AG04449 (cell line): ENCODE measurements at regions not wholly inside any gene's neighbourhood (a gene's known extent, or its start where the extent isn't known, plus 50 kb on each side); places are given as distances from the start of the nearest gene placed in this dataset.
"Not testable (repeated sequence)": the region's sequence is repeated elsewhere in the genome, so short reads cannot be mapped to it uniquely, and the experiment has no call there.

Source experiments
- CTCF ChIA-PET: fragments of 350-600 bp; formaldehyde crosslinking; extraction: SDS; loops from one replicate; lab custom pipeline; 2021; ENCODE audit warnings: antibody characterized with exemption; lab: Yijun Ruan, JAX
- POLR2A ChIA-PET: fragments of 400-600, 350-600 bp; formaldehyde crosslinking; extraction: SDS; loops from one replicate; lab custom pipeline; 2020; ENCODE audit warnings: antibody characterized with exemption, inconsistent platforms; lab: Yijun Ruan, JAX
- DNase-seq: peaks from one replicate; pipeline ENCODE4 v3.0.0-alpha.2; 2010; ENCODE audit warnings: low read depth, low spot score
- H3K4me3 ChIP-seq: 2 replicates; pipeline ENCODE4 v1.5.1; 2011; ENCODE audit warnings: low read depth, mild to moderate bottlenecking, control low read depth, low read length
- CTCF ChIP-seq: IDR thresholded peaks from one replicate; pipeline ENCODE4 v1.5.1; 2011; ENCODE audit warnings: mild to moderate bottlenecking, moderate library complexity, low read length, control low read depth, inconsistent platforms; ENCODE audit not compliant: insufficient read depth; ENCODE audit errors: missing control alignments

- no peak overlapping the region for H3K4me3 ChIP-seq
- DNase-seq = no peak
- CTCF ChIA-PET = interaction anchor here (1.9 kb wide), 1 partner anchor 11 kb away, joined by 4 read pairs; no protein-coding TSS in a partner anchor
- POLR2A ChIA-PET = no interaction called here
- no peak for TF ChIP-seq CTCF
Observed at GRCh38 chr1:30462166-30462565, 261.2 kb downstream of the MATN1 start.

DNA sequence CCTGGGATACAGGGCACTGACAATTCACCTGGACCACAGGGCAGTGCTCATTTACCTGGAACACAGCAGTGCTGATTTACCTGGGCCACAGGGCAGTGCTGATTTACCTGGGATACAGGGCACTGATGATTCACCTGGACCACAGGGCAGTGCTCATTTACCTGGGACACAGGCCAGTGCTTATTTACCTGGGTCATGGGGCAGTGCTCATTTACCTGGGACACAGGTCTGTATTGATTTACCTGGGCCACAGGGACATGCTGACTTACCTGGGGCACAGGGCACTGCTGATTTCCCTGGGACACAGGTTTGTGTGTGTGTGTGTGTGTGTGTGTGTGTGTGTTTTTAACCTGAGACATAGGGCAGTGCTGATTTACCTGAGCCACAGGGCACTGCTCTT is 261.7 kb downstream of the MATN1 start:
- POLR2A ChIA-PET = no interaction called here
- CTCF ChIA-PET = interaction anchor here (1.9 kb wide), 1 partner anchor 11 kb away, joined by 4 read pairs; no protein-coding TSS in a partner anchor
- no peak for DNase-seq
- H3K4me3 ChIP-seq = no peak overlapping the region
- TF ChIP-seq CTCF = no peak

- CTCF ChIA-PET = no interaction called here
- no peak overlapping the region for H3K4me3 ChIP-seq
- no peak for TF ChIP-seq CTCF
- DNase-seq = no peak
- POLR2A ChIA-PET = no interaction called here
Observed at GRCh38 chr1:30460661-30461060, 262.7 kb downstream of the MATN1 start.

DNA sequence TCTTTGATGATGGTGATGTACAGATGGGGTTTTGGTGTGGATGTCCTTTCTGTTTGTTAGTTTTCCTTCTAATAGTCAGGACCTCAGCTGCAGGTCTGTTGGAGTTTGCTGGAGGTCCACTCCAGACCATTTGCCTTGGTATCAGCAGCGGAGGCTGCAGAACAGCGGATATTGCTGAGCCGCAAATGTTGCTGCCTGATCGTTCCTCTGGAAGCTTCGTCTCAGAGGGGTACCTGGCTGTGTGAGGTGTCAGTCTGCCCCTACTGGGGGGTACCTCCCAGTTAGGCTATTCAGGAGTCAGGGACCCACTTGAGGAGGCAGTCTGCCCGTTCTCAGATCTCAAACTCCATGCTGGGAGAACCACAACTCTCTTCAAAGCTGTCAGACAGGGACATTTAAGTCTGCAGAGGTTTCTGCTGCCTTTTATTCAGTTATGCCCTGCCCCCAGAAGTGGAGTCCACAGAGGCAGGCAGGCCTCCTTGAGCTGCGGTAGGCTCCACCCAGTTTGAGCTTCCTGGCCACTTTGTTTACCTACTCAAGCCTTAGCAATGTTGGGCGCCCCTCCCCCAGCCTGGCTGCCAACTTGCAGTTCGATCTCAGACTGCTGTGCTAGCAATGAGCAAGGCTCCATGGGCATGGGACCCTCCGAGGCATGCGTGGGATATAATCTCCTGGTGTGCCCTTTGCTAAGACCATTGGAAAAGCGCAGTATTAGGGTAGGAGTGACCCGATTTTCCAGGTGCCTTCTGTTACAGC is 264.5 kb downstream of the MATN1 start:
- DNase-seq, H3K4me3 ChIP-seq, POLR2A ChIA-PET, CTCF ChIA-PET: not testable (repeated sequence)

DNA sequence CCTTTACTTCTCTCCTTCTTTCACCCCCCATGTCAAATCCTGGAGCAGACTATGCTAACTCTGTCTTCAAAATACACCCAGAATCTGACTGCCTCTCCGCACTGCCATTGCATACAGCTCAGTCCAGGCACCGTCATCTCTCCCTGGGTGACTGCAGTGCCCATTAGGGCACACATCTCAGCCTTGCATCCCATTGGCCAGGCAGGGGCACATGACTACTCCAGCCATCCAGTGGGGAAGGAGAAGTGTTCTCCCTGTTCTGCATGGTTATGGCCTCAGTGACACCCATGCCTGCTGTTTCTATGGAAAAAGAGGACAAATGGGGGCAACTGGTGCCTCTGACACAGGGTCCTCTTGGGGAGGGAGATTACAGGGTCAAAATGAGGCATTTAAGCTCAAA is 270.5 kb downstream of the MATN1 start:
- no peak for TF ChIP-seq CTCF
- H3K4me3 ChIP-seq = no peak overlapping the region
- CTCF ChIA-PET = no interaction called here

DNA sequence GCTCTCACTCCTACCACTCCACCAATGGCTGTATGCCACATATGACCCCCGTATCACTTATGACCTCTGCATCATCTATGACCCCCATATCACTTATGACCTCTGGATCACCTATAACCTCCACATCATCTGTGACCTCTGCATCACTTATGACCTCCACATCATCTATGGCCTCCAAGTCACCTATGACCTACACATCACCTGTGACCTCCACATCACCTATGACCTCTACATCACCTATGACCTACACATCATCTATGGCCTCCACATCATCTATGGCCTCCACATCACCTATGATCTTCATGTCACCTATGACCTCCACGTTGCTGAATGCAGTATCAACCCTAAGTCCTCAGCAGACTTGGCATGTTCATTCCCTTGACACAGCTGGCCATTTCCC is 271.2 kb downstream of the MATN1 start:
- ChIA-PET CTCF (no interaction called here), POLR2A (no interaction called here)
- H3K4me3 ChIP-seq = no peak overlapping the region
- DNase-seq = no peak
- no peak for TF ChIP-seq CTCF

More for the DNA sequence above, 270.5 kb downstream of the MATN1 start:
- no peak for DNase-seq
- POLR2A ChIA-PET = no interaction called here
